ENCODE measurements at regions not wholly inside any gene's neighbourhood (a gene's known extent, or its start where the extent isn't known, plus 50 kb on each side); places are given as distances from the start of the nearest gene placed in this dataset.

- no peaks in the 10 kb centered on the region for H3K27me3 Mint-ChIP-seq
- H3K9me3 Mint-ChIP-seq: no peaks in the 10 kb centered on the region
- no peak for ATAC-seq
- no peaks in the 10 kb centered on the region for H3K36me3 Mint-ChIP-seq (ENCODE audit: low read depth)
- no peak overlapping the region for H3K27ac Mint-ChIP-seq
- no peak for DNase-seq
- H3K4me1 Mint-ChIP-seq: no peaks in the 10 kb centered on the region
- no peak overlapping the region for H3K4me3 Mint-ChIP-seq
Measured at GRCh38 chr7:41478187-41478586, 224.7 kb downstream of the INHBA start.

DNA sequence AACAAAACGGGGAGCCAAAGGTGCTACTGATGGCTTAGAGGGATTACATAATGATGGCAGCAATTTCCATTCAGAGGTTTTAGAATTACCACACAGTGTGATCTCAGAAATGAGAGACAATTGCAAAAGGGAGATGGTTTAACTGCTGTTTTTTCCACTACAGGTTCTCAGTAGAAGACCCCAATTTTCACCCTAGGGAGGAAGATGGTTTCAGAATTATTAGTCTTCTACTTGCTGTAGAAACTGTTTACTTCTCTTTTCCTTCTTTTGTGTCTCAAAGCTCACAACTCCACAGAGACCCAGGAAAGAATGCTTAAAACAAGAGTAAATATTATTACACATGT lies 226.5 kb downstream of the INHBA start:
- no peaks in the 10 kb centered on the region for H3K4me1 Mint-ChIP-seq
- H3K36me3 Mint-ChIP-seq (ENCODE audit: low read depth): no peaks in the 10 kb centered on the region
- DNase-seq (no peak), ATAC-seq (no peak)
- H3K4me3 Mint-ChIP-seq: no peak overlapping the region
- H3K27me3 Mint-ChIP-seq: no peaks in the 10 kb centered on the region
- H3K27ac Mint-ChIP-seq: no peak overlapping the region
- H3K9me3 Mint-ChIP-seq: no peaks in the 10 kb centered on the region

DNA sequence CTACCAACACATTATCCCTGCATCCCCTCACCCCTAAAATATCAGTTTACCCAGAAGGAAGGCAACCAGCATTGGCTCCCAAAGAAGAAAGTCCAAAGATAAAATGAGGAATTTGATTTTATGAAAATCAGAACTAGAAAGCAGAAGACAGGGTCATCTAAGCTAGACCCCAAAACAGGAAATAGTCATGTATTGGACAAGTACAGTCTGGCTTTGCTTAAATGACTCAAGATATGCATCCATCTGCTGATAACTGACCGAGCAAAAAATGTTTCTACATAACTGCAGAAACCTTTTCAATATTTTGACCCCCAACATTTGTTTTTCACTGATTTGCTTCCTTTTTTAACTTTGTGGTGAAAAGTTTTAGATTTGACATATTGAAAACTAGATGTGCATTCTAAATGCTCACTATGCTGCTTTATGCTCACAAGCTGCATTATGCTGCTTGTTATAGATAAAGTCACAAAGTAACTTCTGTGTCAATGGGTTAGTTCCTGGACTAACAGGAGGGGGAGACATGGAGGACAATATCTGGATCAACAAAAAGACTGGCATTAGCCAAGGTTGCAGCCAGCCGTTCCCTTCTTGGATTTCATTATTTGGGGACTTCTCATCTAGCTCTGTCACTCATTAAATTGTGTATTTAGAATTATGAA lies 227.0 kb downstream of the INHBA start:
- no peak for ATAC-seq
- H3K36me3 Mint-ChIP-seq (ENCODE audit: low read depth): no peaks in the 10 kb centered on the region
- no peak overlapping the region for H3K4me3 Mint-ChIP-seq
- no peak overlapping the region for H3K27ac Mint-ChIP-seq
- H3K4me1 Mint-ChIP-seq: no peaks in the 10 kb centered on the region
- H3K9me3 Mint-ChIP-seq: no peaks in the 10 kb centered on the region
- no peak for DNase-seq
- no peaks in the 10 kb centered on the region for H3K27me3 Mint-ChIP-seq

- H3K9me3 Mint-ChIP-seq: no peaks in the 10 kb centered on the region
- ATAC-seq (no peak), DNase-seq (no peak)
- no peak overlapping the region for H3K4me3 Mint-ChIP-seq
- no peak overlapping the region for H3K27ac Mint-ChIP-seq
- H3K27me3 Mint-ChIP-seq: no peaks in the 10 kb centered on the region
- H3K4me1 Mint-ChIP-seq: no peaks in the 10 kb centered on the region
- no peaks in the 10 kb centered on the region for H3K36me3 Mint-ChIP-seq (ENCODE audit: low read depth)
Measured at GRCh38 chr7:41472427-41473125, 230.3 kb downstream of the INHBA start.

GRCh38 chr7:41470081-41470480 lies 232.8 kb downstream of the INHBA start:
- Mint-ChIP-seq H3K4me1 (no peaks in the 10 kb centered on the region), H3K4me3 (no peak overlapping the region), H3K9me3 (no peaks in the 10 kb centered on the region), H3K36me3 (ENCODE audit: low read depth) (no peaks in the 10 kb centered on the region), H3K27me3 (peaks cover 2% of the 10 kb centered on the region), H3K27ac (no peak overlapping the region)
- DNase-seq: no peak
- ATAC-seq: no peak

DNA sequence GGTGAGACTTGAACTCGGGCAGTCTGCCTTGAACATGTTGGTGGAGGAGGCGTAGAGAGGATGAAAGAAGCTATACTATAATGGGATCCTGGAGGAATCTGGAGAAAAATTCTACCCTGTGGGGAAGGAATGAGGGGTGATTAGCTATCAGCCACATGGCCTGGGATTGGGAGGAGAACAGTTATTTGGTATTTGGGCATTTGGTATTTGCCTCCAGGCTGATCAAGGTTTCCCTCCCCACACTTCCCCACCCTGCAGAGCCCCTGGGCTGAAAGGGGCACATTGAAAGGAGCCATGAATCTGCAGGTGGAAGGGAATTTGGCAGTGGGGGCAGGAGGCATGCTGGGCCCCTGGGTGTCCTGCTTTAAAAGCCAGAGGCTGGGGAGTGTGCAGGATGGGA lies 235.3 kb downstream of the INHBA start:
- Mint-ChIP-seq H3K27me3 (peaks cover 2% of the 10 kb centered on the region), H3K4me1 (no peaks in the 10 kb centered on the region), H3K9me3 (no peaks in the 10 kb centered on the region), H3K36me3 (ENCODE audit: low read depth) (no peaks in the 10 kb centered on the region), H3K4me3 (no peak overlapping the region), H3K27ac (no peak overlapping the region)
- ATAC-seq: no peak
- DNase-seq: no peak

- Mint-ChIP-seq H3K4me1 (no peaks in the 10 kb centered on the region), H3K36me3 (ENCODE audit: low read depth) (no peaks in the 10 kb centered on the region), H3K27me3 (peaks cover 2% of the 10 kb centered on the region), H3K9me3 (no peaks in the 10 kb centered on the region), H3K27ac (no peak overlapping the region), H3K4me3 (no peak overlapping the region)
- ATAC-seq (no peak), DNase-seq (no peak)
Measured at GRCh38 chr7:41466760-41467384, 236.0 kb downstream of the INHBA start.

- Mint-ChIP-seq H3K9me3 (peaks cover 3% of the 10 kb centered on the region), H3K27me3 (peaks cover 2% of the 10 kb centered on the region), H3K4me3 (no peak overlapping the region), H3K4me1 (no peaks in the 10 kb centered on the region), H3K27ac (no peak overlapping the region), H3K36me3 (ENCODE audit: low read depth) (no peaks in the 10 kb centered on the region)
- DNase-seq: no peak
- ATAC-seq: no peak
Measured at GRCh38 chr7:41465571-41465970, 237.3 kb downstream of the INHBA start.

GRCh38 chr7:41463770-41464470 lies 239.0 kb downstream of the INHBA start:
- H3K27ac Mint-ChIP-seq: no peak overlapping the region
- no peak for DNase-seq
- no peak overlapping the region for H3K4me3 Mint-ChIP-seq
- ATAC-seq: no peak
- no peaks in the 10 kb centered on the region for H3K4me1 Mint-ChIP-seq
- peaks cover 2% of the 10 kb centered on the region for H3K27me3 Mint-ChIP-seq
- H3K9me3 Mint-ChIP-seq: peaks cover 3% of the 10 kb centered on the region
- no peaks in the 10 kb centered on the region for H3K36me3 Mint-ChIP-seq (ENCODE audit: low read depth)

GRCh38 chr7:41459623-41460261 lies 243.1 kb downstream of the INHBA start:
- peak; percentile 10 for ATAC-seq
- H3K4me1 Mint-ChIP-seq: no peaks in the 10 kb centered on the region
- H3K9me3 Mint-ChIP-seq: peaks cover 10% of the 10 kb centered on the region
- no peak for DNase-seq
- H3K27me3 Mint-ChIP-seq: no peaks in the 10 kb centered on the region
- no peak overlapping the region for H3K4me3 Mint-ChIP-seq
- no peaks in the 10 kb centered on the region for H3K36me3 Mint-ChIP-seq (ENCODE audit: low read depth)
- no peak overlapping the region for H3K27ac Mint-ChIP-seq

- no peak overlapping the region for H3K27ac Mint-ChIP-seq
- H3K36me3 Mint-ChIP-seq (ENCODE audit: low read depth): no peaks in the 10 kb centered on the region
- no peaks in the 10 kb centered on the region for H3K27me3 Mint-ChIP-seq
- H3K4me3 Mint-ChIP-seq: no peak overlapping the region
- ATAC-seq: no peak
- H3K9me3 Mint-ChIP-seq: peaks cover 10% of the 10 kb centered on the region
- H3K4me1 Mint-ChIP-seq: no peaks in the 10 kb centered on the region
- DNase-seq: no peak
Measured at GRCh38 chr7:41459183-41459582, 243.7 kb downstream of the INHBA start.

GRCh38 chr7:41457832-41458437 lies 245.0 kb downstream of the INHBA start:
- Mint-ChIP-seq H3K9me3 (peaks cover 14% of the 10 kb centered on the region), H3K4me1 (no peaks in the 10 kb centered on the region), H3K27me3 (no peaks in the 10 kb centered on the region), H3K36me3 (ENCODE audit: low read depth) (no peaks in the 10 kb centered on the region), H3K27ac (no peak overlapping the region), H3K4me3 (no peak overlapping the region)
- ATAC-seq (no peak), DNase-seq (no peak)

DNA sequence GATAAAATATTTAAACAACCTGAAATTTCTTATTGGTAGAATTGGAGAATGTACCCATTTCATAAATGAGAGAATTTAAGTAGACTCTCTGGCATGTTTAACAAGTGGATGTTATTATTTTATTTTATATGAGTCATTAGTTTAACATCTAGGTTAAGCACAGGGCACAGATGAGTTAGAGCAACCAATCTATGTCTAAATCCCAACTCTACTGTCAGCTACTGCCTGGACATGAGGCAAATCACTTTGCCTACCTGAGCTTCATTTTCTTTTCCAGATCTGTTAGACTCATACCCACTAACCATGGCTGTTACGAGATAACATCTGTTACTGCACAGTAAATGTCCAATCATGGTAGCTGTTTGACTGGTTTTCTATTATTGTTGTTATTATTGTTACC lies 251.1 kb downstream of the INHBA start:
- DNase-seq (no peak), ATAC-seq (no peak)
- no peaks in the 10 kb centered on the region for H3K4me1 Mint-ChIP-seq
- H3K27ac Mint-ChIP-seq: no peak overlapping the region
- no peak overlapping the region for H3K4me3 Mint-ChIP-seq
- H3K36me3 Mint-ChIP-seq (ENCODE audit: low read depth): no peaks in the 10 kb centered on the region
- H3K9me3 Mint-ChIP-seq: peaks cover 5% of the 10 kb centered on the region
- no peaks in the 10 kb centered on the region for H3K27me3 Mint-ChIP-seq

- Mint-ChIP-seq H3K4me1 (no peaks in the 10 kb centered on the region), H3K27ac (no peak overlapping the region), H3K27me3 (no peaks in the 10 kb centered on the region), H3K4me3 (no peak overlapping the region), H3K9me3 (peaks cover 5% of the 10 kb centered on the region), H3K36me3 (ENCODE audit: low read depth) (no peaks in the 10 kb centered on the region)
- DNase-seq (no peak), ATAC-seq (no peak)
Measured at GRCh38 chr7:41449694-41450093, 253.2 kb downstream of the INHBA start.

Measured in activated naive CD8-positive, alpha-beta T cell treated with anti-CD3 and anti-CD28 coated beads, Interleukin-2, amount 50 U/mL, for 24 hours (primary cell).